Parathyroid adenoma (tissue), 2 donors: ENCODE measurements at regions not wholly inside any gene's neighbourhood (a gene's known extent, or its start where the extent isn't known, plus 50 kb on each side); places are given as distances from the start of the nearest gene placed in this dataset.

ENCODE experiments used
- H2AFZ ChIP-seq: fragments of 300-600 bp; sonication (generic); one replicate; pipeline ENCODE4 v1.7.0; 2017; ENCODE audit warnings: antibody characterized with exemption, mild to moderate bottlenecking
- H3K27ac ChIP-seq: fragments of 300-600 bp; sonication (generic); one replicate; pipeline ENCODE4 v1.7.0; 2017
- H3K27me3 ChIP-seq: fragments of 300-600 bp; sonication (generic); one replicate; pipeline ENCODE4 v1.7.0; 2017; ENCODE audit warnings: low read length; ENCODE audit not compliant: control insufficient read depth, insufficient read depth
- H3K36me3 ChIP-seq: fragments of 300-600 bp; sonication (generic); one replicate; pipeline ENCODE4 v1.7.0; 2017; ENCODE audit warnings: low read length; ENCODE audit not compliant: control insufficient read depth, insufficient read depth
- H3K4me1 ChIP-seq: fragments of 300-600 bp; sonication (generic); one replicate; pipeline ENCODE4 v1.7.0; 2017; ENCODE audit warnings: control low read depth
- H3K4me2 ChIP-seq: fragments of 300-600 bp; sonication (generic); one replicate; pipeline ENCODE4 v1.7.0; 2017; ENCODE audit warnings: low read length
- H3K4me3 ChIP-seq: fragments of 300-600 bp; sonication (generic); one replicate; pipeline ENCODE4 v1.7.0; 2017; ENCODE audit warnings: low read depth, low read length
- H3K79me2 ChIP-seq: fragments of 300-600 bp; sonication (generic); one replicate; pipeline ENCODE4 v1.7.0; 2017; ENCODE audit warnings: control low read depth
- H3K9ac ChIP-seq: fragments of 300-600 bp; sonication (generic); one replicate; pipeline ENCODE4 v1.7.0; 2017; ENCODE audit warnings: mild to moderate bottlenecking
- H3K9me3 ChIP-seq: fragments of 300-600 bp; sonication (generic); one replicate; pipeline ENCODE4 v1.7.0; 2017; ENCODE audit warnings: low read length; ENCODE audit not compliant: control insufficient read depth
- CTCF ChIP-seq: fragments of 300-600 bp; sonication (generic); IDR thresholded peaks from one replicate; pipeline ENCODE4 v1.7.0; 2017; ENCODE audit warnings: antibody characterized with exemption, mild to moderate bottlenecking
- donor health status: primary hyperparathyroidism.

DNA sequence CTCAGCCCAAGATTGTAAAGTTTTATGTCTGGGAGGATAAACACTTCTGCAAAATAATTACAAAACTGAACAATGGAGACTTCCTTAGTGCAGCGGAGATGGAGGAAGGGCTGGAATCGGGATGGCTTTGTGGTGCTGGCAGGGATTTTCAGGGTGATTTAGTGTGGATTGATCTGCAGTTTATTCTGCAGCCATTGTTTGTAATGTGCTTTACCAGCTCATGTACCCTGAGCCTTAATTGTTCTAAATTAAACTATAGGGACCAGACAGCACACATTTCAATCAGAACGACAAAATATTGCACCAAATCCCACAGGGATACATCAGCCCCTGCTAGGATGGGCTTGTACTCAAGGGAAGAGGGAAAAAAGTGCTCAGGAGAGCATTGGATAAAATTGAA, 103.2 kb upstream of the ONECUT1 start:
- H3K9me3 ChIP-seq, result no peaks in the 10 kb centered on the region
- no peak for TF ChIP-seq CTCF
- H3K79me2 ChIP-seq, result no peaks in the 10 kb centered on the region
- no peaks in the 10 kb centered on the region for H3K4me1 ChIP-seq
- no peak overlapping the region for H3K4me3 ChIP-seq
- H3K9ac ChIP-seq, result no peak overlapping the region
- no peaks in the 10 kb centered on the region for H3K36me3 ChIP-seq
- no peak overlapping the region for H3K4me2 ChIP-seq
- H3K27ac ChIP-seq, result no peak overlapping the region
- no peaks in the 10 kb centered on the region for H3K27me3 ChIP-seq
- no peak overlapping the region for H2AFZ ChIP-seq

- Histone ChIP-seq H3K4me1 (no peaks in the 10 kb centered on the region), H3K9ac (no peak overlapping the region), H3K4me2 (no peak overlapping the region), H3K27ac (no peak overlapping the region), H3K4me3 (no peak overlapping the region), H3K79me2 (no peaks in the 10 kb centered on the region), H2AFZ (no peak overlapping the region), H3K36me3 (no peaks in the 10 kb centered on the region), H3K27me3 (no peaks in the 10 kb centered on the region), H3K9me3 (no peaks in the 10 kb centered on the region)
- TF ChIP-seq CTCF, result no peak
Observed at GRCh38 chr15:52879904-52880303, 89.8 kb upstream of the ONECUT1 start.

GRCh38 chr15:52879145-52879544, 89.0 kb upstream of the ONECUT1 start:
- Histone ChIP-seq H3K4me2 (no peak overlapping the region), H3K4me3 (no peak overlapping the region), H3K36me3 (no peaks in the 10 kb centered on the region), H3K27me3 (no peaks in the 10 kb centered on the region), H2AFZ (no peak overlapping the region), H3K9ac (no peak overlapping the region), H3K4me1 (no peaks in the 10 kb centered on the region), H3K79me2 (no peaks in the 10 kb centered on the region), H3K27ac (no peak overlapping the region), H3K9me3 (no peaks in the 10 kb centered on the region)
- TF ChIP-seq CTCF, result no peak

GRCh38 chr15:52876991-52877663, 87.0 kb upstream of the ONECUT1 start:
- H3K9me3 ChIP-seq, result no peaks in the 10 kb centered on the region
- no peak overlapping the region for H3K27ac ChIP-seq
- no peak overlapping the region for H3K4me2 ChIP-seq
- no peaks in the 10 kb centered on the region for H3K4me1 ChIP-seq
- no peak overlapping the region for H3K9ac ChIP-seq
- no peaks in the 10 kb centered on the region for H3K36me3 ChIP-seq
- no peaks in the 10 kb centered on the region for H3K27me3 ChIP-seq
- no peak for TF ChIP-seq CTCF
- no peaks in the 10 kb centered on the region for H3K79me2 ChIP-seq
- no peak overlapping the region for H2AFZ ChIP-seq
- H3K4me3 ChIP-seq, result no peak overlapping the region
